ENCODE measurements at regions not wholly inside any gene's neighbourhood (a gene's known extent, or its start where the extent isn't known, plus 50 kb on each side); places are given as distances from the start of the nearest gene placed in this dataset.

GRCh38 chr2:35830833-35831232 is 524.7 kb upstream of the CRIM1 start:
- no peaks in the 10 kb centered on the region for H3K27me3 ChIP-seq
- TF ChIP-seq CTCF (IDR thresholded peaks at IDR 0.05) = no peak
- TF ChIP-seq EP300 (IDR thresholded peaks at IDR 0.05) = no peak
- no peak for TF ChIP-seq POLR2A (IDR thresholded peaks at IDR 0.05)
- no peaks in the 10 kb centered on the region for H3K4me1 ChIP-seq
- no peaks in the 10 kb centered on the region for H3K36me3 ChIP-seq
- no peak overlapping the region for H3K27ac ChIP-seq
- H3K9me3 ChIP-seq = no peaks in the 10 kb centered on the region
- DNase-seq (ENCODE audit: low spot score in 2 of 2) = no peak
- no peak overlapping the region for H3K4me3 ChIP-seq
- 85 to 95% methylated on average over 1 of the region's 1 CpG for WGBS, 2 donors

DNA sequence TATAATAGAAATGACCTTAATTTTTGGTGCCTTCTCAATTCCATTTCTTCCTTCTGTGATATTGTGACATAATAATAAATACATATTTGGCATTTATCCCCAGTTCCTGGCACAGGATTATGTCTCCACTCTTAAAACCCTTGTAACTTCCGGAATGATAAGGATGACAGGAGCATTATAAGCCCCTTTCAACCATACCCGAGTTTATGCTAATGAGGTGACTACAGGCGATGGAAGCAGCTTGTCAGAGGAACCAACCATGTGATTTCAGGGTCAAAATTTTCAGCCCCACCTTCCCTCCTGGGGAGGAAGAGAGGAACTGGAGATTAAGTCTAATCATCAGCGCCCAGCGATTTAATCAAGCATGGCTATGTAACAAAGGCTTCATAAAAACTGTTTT is 528.5 kb upstream of the CRIM1 start:
- no peak overlapping the region for H3K4me3 ChIP-seq
- TF ChIP-seq CTCF (IDR thresholded peaks at IDR 0.05) (no peak), POLR2A (IDR thresholded peaks at IDR 0.05) (no peak), EP300 (IDR thresholded peaks at IDR 0.05) (no peak)
- no peak overlapping the region for H3K27ac ChIP-seq

DNA sequence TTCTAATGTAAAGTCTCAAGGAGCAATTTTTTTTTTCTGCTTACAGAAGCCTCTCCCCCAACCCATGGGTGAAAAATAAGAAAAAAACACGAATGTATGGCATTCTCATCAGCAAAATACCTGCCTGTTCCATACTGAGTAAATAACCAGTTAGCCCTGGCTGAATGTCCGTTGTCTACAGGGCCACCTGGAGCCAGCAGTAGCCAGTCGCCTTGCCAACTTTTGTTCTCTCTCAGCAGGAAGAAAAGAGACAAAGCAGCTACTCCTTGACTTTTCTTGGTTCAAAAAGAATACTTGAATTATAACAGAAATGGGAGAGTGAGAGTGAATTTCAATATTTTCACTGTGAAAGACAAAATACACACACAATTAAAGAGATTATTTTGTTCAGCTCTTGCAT is 532.9 kb upstream of the CRIM1 start:
- 32 to 36% methylated on average over 3 of the region's 3 CpGs for WGBS, 2 donors
- Histone ChIP-seq H3K9me3 (no peaks in the 10 kb centered on the region), H3K4me1 (no peaks in the 10 kb centered on the region), H3K27me3 (no peaks in the 10 kb centered on the region), H3K4me3 (no peak overlapping the region), H3K36me3 (no peaks in the 10 kb centered on the region), H3K27ac (no peak overlapping the region)
- no peak for TF ChIP-seq CTCF (IDR thresholded peaks at IDR 0.05)
- no peak for TF ChIP-seq EP300 (IDR thresholded peaks at IDR 0.05)
- TF ChIP-seq POLR2A (IDR thresholded peaks at IDR 0.05) = no peak
- DNase-seq (ENCODE audit: low spot score in 2 of 2) = no peak

More for the DNA sequence above, 528.5 kb upstream of the CRIM1 start:
- H3K36me3 ChIP-seq = no peaks in the 10 kb centered on the region
- WGBS, 2 donors = 77 to 92% methylated on average over 5 of the region's 5 CpGs
- H3K9me3 ChIP-seq = no peaks in the 10 kb centered on the region
- no peaks in the 10 kb centered on the region for H3K27me3 ChIP-seq
- H3K4me1 ChIP-seq = no peaks in the 10 kb centered on the region
- no peak for DNase-seq (ENCODE audit: low spot score in 2 of 2)

GRCh38 chr2:35821675-35822074 is 533.9 kb upstream of the CRIM1 start:
- no peak overlapping the region for H3K27ac ChIP-seq
- H3K36me3 ChIP-seq = no peaks in the 10 kb centered on the region
- H3K4me3 ChIP-seq = no peak overlapping the region
- H3K9me3 ChIP-seq = no peaks in the 10 kb centered on the region
- TF ChIP-seq CTCF (IDR thresholded peaks at IDR 0.05) = no peak
- TF ChIP-seq POLR2A (IDR thresholded peaks at IDR 0.05) = no peak
- no peak for TF ChIP-seq EP300 (IDR thresholded peaks at IDR 0.05)
- H3K27me3 ChIP-seq = no peaks in the 10 kb centered on the region
- H3K4me1 ChIP-seq = no peaks in the 10 kb centered on the region
- no peak for DNase-seq (ENCODE audit: low spot score in 2 of 2)
- WGBS, 2 donors = 10 to 26% methylated on average over 2 of the region's 2 CpGs

DNA sequence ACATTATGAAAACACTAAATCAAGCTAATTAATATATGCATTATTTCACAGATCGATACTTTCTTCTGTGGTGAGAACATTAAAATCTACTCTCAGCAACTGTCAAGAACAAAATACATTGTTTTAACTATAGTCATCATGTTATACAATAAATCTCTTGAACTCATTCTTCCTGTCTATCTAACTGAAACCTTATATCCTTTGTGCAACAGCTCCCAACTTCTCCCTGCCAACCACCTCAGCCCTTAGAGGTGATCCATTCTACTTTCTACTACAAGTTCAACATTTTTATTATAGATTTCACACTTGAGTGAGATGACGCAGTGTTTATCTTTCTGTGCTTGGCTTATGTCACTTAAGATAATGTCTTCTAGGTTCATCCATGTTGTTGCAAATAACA is 535.2 kb upstream of the CRIM1 start:
- Histone ChIP-seq H3K4me1 (no peaks in the 10 kb centered on the region), H3K36me3 (no peaks in the 10 kb centered on the region), H3K27ac (no peak overlapping the region), H3K4me3 (no peak overlapping the region), H3K27me3 (no peaks in the 10 kb centered on the region), H3K9me3 (no peaks in the 10 kb centered on the region)
- 90 to 93% methylated on average over 2 of the region's 2 CpGs for WGBS, 2 donors
- TF ChIP-seq EP300 (IDR thresholded peaks at IDR 0.05) = no peak
- TF ChIP-seq POLR2A (IDR thresholded peaks at IDR 0.05) = no peak
- no peak for TF ChIP-seq CTCF (IDR thresholded peaks at IDR 0.05)
- DNase-seq (ENCODE audit: low spot score in 2 of 2) = no peak

Data from tibial nerve (tissue), 4 donors.